GM23248 (cell line): ENCODE measurements at regions not wholly inside any gene's neighbourhood (a gene's known extent, or its start where the extent isn't known, plus 50 kb on each side); places are given as distances from the start of the nearest gene placed in this dataset.

ENCODE experiments used
- DNase-seq: peaks from one replicate; pipeline ENCODE4 v3.0.0-alpha.2; 2015
- H2AFZ ChIP-seq: fragments of 200-600 bp; sonication (generic); 2 replicates; pipeline ENCODE4 v1.6.1; 2016; ENCODE audit warnings: antibody characterized with exemption
- H3F3A ChIP-seq: fragments of 200-600 bp; sonication (generic); 2 replicates; pipeline ENCODE4 v1.6.1; 2016; ENCODE audit warnings: mild to moderate bottlenecking, antibody characterized with exemption, mixed run types; ENCODE audit not compliant: insufficient read depth
- H3K27ac ChIP-seq: fragments of 200-600 bp; sonication (generic); 2 replicates; pipeline ENCODE4 v1.5.1; 2016; ENCODE audit warnings: mild to moderate bottlenecking
- H3K27me3 ChIP-seq: fragments of 200-600 bp; sonication (generic); replicated peaks from 2 replicates; pipeline ENCODE4 v1.6.1; 2016; ENCODE audit warnings: mild to moderate bottlenecking; ENCODE audit not compliant: insufficient read depth
- H3K36me3 ChIP-seq: fragments of 200-600 bp; sonication (generic); 2 replicates; pipeline ENCODE4 v1.6.1; 2016; ENCODE audit warnings: low read depth, mild to moderate bottlenecking
- H3K4me1 ChIP-seq: fragments of 200-600 bp; sonication (generic); 2 replicates; pipeline ENCODE4 v1.6.1; 2016; ENCODE audit warnings: mild to moderate bottlenecking; ENCODE audit not compliant: insufficient read depth
- H3K4me2 ChIP-seq: fragments of 200-600 bp; sonication (generic); one replicate; pipeline ENCODE4 v1.6.1; 2016; ENCODE audit warnings: mild to moderate bottlenecking; ENCODE audit not compliant: unreplicated experiment
- H3K4me3 ChIP-seq: fragments of 200-600 bp; sonication (generic); 2 replicates; pipeline ENCODE4 v1.5.1; 2016; ENCODE audit warnings: mild to moderate bottlenecking
- H3K79me2 ChIP-seq: fragments of 200-600 bp; sonication (generic); 2 replicates; pipeline ENCODE4 v1.6.1; 2016; ENCODE audit warnings: mild to moderate bottlenecking; ENCODE audit not compliant: insufficient read depth
- H3K9ac ChIP-seq: fragments of 200-600 bp; sonication (generic); 2 replicates; pipeline ENCODE4 v1.6.1; 2016; ENCODE audit warnings: mild to moderate bottlenecking
- H3K9me2 ChIP-seq: fragments of 200-600 bp; sonication (generic); 2 replicates; pipeline ENCODE4 v1.6.1; 2016; ENCODE audit warnings: mixed run types, mild to moderate bottlenecking, moderate library complexity; ENCODE audit not compliant: insufficient read depth
- H3K9me3 ChIP-seq: fragments of 200-600 bp; sonication (generic); one replicate; pipeline ENCODE4 v1.6.1; 2017; ENCODE audit warnings: low read depth
- H4K20me1 ChIP-seq: fragments of 200-600 bp; sonication (generic); 2 replicates; pipeline ENCODE4 v1.6.0; 2016; ENCODE audit not compliant: insufficient read depth
- EZH2 ChIP-seq: fragments of 200-600 bp; sonication (generic); IDR thresholded peaks from 2 replicates; pipeline ENCODE4 v1.6.1; 2018; ENCODE audit warnings: antibody characterized with exemption, mild to moderate bottlenecking; ENCODE audit not compliant: insufficient read depth, poor library complexity, severe bottlenecking
- EZH2phosphoT487 ChIP-seq: fragments of 200-600 bp; sonication (generic); IDR thresholded peaks from 2 replicates; pipeline ENCODE4 v1.6.1; 2018; ENCODE audit warnings: antibody characterized with exemption, moderate library complexity, mild to moderate bottlenecking, low read depth; ENCODE audit not compliant: insufficient read depth
- WGBS, 2 experiments: methylation state at CpG; one replicate each; pipeline ENCODE4 v1.1.6; 2015 to 2017; ENCODE audit warnings: low lambda C conversion rate in 2 of 2, low coverage in 1 of 2; ENCODE audit errors: missing lambda C conversion rate in 2 of 2; 5-methylcytosine and 5-hydroxymethylcytosine counted together
- in situ Hi-C: fragments of 300-500 bp; cut with MboI; formaldehyde crosslinking; loops from 2 replicates; pipeline ENCODE4 v1.15.0; 2020

DNA sequence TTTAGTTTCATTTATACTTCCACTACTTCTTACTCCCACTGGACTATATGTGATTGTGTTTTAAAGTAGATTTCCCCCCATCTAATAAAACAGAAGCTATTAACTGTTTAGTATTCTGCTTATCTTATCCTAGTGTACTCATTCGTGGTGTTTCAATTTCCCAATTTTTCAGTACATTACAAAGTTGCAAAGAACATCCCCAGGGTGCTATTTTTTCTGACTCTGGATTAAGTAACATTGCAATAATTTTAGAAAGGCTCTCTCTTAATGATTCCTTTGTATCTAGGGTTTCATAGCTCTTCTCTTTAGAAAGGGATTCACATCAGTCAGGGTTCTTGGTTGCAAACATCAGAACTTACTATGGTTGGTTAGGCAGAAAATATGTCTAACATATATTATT lies 317.9 kb upstream of the DIPK2B start:
- no peaks in the 10 kb centered on the region for H3K9me2 ChIP-seq
- H3F3A ChIP-seq, result peaks cover 48% of the 10 kb centered on the region
- no peaks in the 10 kb centered on the region for H3K27me3 ChIP-seq
- no peak overlapping the region for H2AFZ ChIP-seq
- TF ChIP-seq EZH2 (no peak), EZH2phosphoT487 (no peak)
- H3K4me1 ChIP-seq, result peaks cover 44% of the 10 kb centered on the region
- WGBS, 2 experiments, result 68 to 100% methylated on average over 1 of the region's 1 CpG
- no peaks in the 10 kb centered on the region for H3K9me3 ChIP-seq
- H3K4me2 ChIP-seq, result no peak overlapping the region
- in situ Hi-C loops, result loop anchor here (25.0 kb wide), 1 partner anchor 194 kb away; no protein-coding TSS in a partner anchor
- no peak for DNase-seq
- peak overlapping the region; percentile 83 for H3K27ac ChIP-seq
- H3K4me3 ChIP-seq, result no peak overlapping the region
- no peaks in the 10 kb centered on the region for H3K36me3 ChIP-seq
- no peaks in the 10 kb centered on the region for H3K79me2 ChIP-seq
- H4K20me1 ChIP-seq, result no peaks in the 10 kb centered on the region
- H3K9ac ChIP-seq, result no peak overlapping the region

DNA sequence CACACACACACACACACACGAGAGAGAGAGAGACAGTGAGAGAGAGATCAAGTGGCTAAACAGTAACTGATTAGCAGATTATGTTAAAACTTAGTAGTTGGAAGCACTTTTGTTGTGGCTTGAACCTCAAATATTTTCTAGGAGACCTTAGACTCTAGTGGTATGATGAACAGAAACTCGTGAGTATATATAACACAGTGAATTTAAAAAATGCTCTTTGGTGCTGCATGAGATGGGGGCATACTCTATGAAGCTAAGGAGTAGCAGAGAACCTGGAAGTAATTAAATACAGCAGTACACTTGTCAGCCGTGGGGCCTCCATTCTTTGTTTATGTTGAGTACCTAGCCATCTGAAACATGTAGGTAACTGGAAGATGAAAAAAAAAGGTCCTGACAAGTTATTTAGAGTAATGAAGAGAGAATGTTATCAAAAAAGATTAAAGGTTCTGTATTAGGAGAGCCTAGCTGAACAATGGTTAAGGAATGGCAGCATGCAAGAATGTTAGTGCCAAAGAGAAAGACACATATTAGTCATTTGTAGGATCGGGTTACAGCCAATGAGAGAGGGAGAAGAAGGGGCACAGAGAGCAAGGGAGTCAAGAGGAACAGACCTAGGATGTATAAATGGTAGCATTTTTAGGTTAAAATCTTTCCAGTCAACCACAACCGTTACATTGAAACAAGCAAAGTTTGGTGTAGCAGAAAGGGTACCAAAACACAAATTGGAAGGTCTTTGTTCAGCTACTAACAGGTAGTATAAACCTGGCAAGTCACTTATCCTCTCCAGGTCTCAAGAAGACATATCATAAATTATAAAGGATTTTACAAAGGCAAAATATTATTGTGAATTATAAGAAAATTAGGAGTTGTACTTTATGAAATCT lies 316.7 kb upstream of the DIPK2B start:
- TF ChIP-seq EZH2phosphoT487 (no peak), EZH2 (no peak)
- WGBS, 2 experiments, result 12 to 15% methylated on average over 4 to 5 of the region's 5 CpGs
- no peaks in the 10 kb centered on the region for H3K9me3 ChIP-seq
- in situ Hi-C loops, result loop anchor here (25.0 kb wide), 1 partner anchor 195 kb away; no protein-coding TSS in a partner anchor
- no peaks in the 10 kb centered on the region for H3K9me2 ChIP-seq
- no peaks in the 10 kb centered on the region for H3K36me3 ChIP-seq
- H3K9ac ChIP-seq, result no peak overlapping the region
- no peaks in the 10 kb centered on the region for H3K79me2 ChIP-seq
- H4K20me1 ChIP-seq, result no peaks in the 10 kb centered on the region
- H2AFZ ChIP-seq, result no peak overlapping the region
- H3K4me2 ChIP-seq, result peak overlapping the region; percentile 25
- H3F3A ChIP-seq, result peaks cover 50% of the 10 kb centered on the region
- peaks cover 44% of the 10 kb centered on the region for H3K4me1 ChIP-seq
- H3K27me3 ChIP-seq, result no peaks in the 10 kb centered on the region
- H3K27ac ChIP-seq, result peak overlapping the region; percentile 83
- no peak overlapping the region for H3K4me3 ChIP-seq
- DNase-seq, result peak; percentile 68

DNA sequence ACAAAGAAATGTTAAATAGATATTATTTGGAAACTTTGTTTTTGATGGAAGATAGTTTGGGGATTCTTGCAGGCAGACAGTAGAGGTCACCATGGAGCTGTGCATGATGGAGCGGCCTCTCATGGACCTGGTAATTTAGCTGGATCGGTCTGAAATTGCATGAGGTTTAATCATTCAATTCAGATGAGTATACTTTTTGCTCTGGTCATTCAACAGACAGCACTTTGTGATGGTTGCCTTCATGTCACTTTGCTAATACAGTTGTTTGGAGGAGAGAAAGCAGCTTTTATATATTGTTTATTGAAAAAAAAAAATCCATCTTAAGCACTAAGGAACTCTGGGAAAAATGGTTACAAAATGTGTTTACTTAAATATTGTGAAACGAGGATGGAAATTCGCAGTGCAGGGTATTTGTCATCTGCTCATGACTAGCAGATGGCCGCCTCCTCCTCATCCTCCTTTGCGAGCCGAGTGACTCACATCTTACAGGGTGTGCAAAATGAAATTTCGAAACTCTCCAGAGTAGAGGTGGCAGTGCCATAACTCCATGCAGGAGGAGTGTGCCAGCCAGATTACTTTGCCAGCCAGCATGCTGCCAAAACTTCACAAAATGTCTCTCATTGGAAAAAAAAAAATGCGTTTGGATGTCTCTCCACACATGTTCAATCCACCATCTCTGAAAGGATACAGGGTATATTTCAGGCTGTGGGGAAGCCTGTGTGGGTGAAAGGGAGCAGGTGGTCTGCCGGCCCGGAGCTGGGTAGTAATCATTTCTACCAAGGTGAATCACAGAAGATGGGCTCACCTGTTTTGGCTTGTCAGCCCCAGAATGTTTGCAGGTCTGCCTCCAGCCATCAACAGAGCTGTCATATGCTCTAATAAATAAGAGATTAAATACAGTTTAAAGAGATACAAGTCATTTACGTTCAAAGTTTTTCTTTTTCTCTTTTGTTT lies 314.9 kb upstream of the DIPK2B start:
- DNase-seq, result peak; percentile 94
- Histone ChIP-seq H3K4me2 (peak overlapping the region; percentile 45), H4K20me1 (no peaks in the 10 kb centered on the region), H3K9ac (peak overlapping the region; percentile 54), H3K27ac (peak overlapping the region; percentile 83), H3K79me2 (no peaks in the 10 kb centered on the region), H3K27me3 (no peaks in the 10 kb centered on the region), H3K4me3 (no peak overlapping the region), H3F3A (peaks cover 50% of the 10 kb centered on the region), H3K9me3 (no peaks in the 10 kb centered on the region), H3K36me3 (no peaks in the 10 kb centered on the region), H2AFZ (no peak overlapping the region; the same call in 1 of the 2 replicates), H3K9me2 (no peaks in the 10 kb centered on the region), H3K4me1 (peaks cover 44% of the 10 kb centered on the region)
- WGBS, 2 experiments, result 6 to 9% methylated on average over 12 of the region's 12 CpGs
- in situ Hi-C loops, result loop anchor here (25.0 kb wide), 1 partner anchor 197 kb away; no protein-coding TSS in a partner anchor
- no peak for TF ChIP-seq EZH2phosphoT487

DNA sequence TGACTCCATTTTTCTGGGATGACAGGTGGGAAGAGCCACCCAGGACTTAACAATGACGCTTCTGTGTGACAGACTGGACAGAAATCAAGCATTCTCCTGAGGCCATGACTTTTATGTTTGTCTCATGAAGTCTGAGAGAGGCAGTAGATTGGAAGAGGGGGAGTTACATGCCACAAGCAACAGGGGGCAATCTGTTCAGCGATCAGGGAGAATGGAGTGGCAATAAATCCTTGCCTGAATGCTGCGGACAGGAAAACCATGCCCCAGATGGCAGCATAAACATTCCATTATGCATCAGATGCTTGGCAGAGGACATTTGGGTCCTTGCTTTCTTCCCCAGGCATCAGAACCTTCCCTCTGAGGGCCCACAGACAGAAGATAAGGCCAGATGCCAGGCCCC lies 312.4 kb upstream of the DIPK2B start:
- Histone ChIP-seq H3F3A (peaks cover 48% of the 10 kb centered on the region), H3K36me3 (no peaks in the 10 kb centered on the region), H3K9me3 (no peaks in the 10 kb centered on the region), H3K27ac (no peak overlapping the region), H4K20me1 (no peaks in the 10 kb centered on the region), H3K9me2 (no peaks in the 10 kb centered on the region), H3K27me3 (no peaks in the 10 kb centered on the region), H3K79me2 (no peaks in the 10 kb centered on the region), H3K9ac (no peak overlapping the region), H3K4me1 (peaks cover 43% of the 10 kb centered on the region), H3K4me2 (no peak overlapping the region), H3K4me3 (no peak overlapping the region), H2AFZ (no peak overlapping the region)
- in situ Hi-C loops, result loop anchor here (25.0 kb wide), 1 partner anchor 199 kb away; no protein-coding TSS in a partner anchor
- 70 to 72% methylated on average over 3 of the region's 3 CpGs for WGBS, 2 experiments
- TF ChIP-seq EZH2phosphoT487, result no peak
- TF ChIP-seq EZH2, result no peak
- no peak for DNase-seq
